ENCODE measurements at regions not wholly inside any gene's neighbourhood (a gene's known extent, or its start where the extent isn't known, plus 50 kb on each side); places are given as distances from the start of the nearest gene placed in this dataset.

DNA sequence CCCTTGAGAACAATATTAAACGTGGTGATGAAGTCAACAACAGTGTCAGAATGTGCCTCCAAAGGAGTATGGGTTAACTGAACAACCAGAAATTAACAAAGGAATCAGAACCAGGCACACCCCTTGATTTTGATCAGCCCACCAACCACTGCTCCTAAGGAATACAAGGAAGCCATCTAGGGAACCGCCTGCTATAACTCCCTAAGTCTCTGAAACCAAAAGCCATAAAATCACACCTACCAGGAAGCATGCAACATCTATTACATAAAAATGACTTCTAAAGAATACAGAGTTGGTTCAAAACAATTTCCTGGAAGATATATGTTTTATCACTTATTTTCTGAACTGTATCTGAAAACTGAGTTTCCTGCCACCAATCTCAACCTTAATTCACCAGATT is 360.0 kb downstream of the EPHA4 start:
- TF ChIP-seq CTCF (IDR thresholded peaks at IDR 0.05), result no peak

- TF ChIP-seq CTCF (IDR thresholded peaks at IDR 0.05), result no peak
These were observed 356.6 kb downstream of the EPHA4 start for GRCh38 chr2:221215487-221215886.

GRCh38 chr2:221216636-221217035 is 355.5 kb downstream of the EPHA4 start:
- TF ChIP-seq CTCF (IDR thresholded peaks at IDR 0.05), result no peak

DNA sequence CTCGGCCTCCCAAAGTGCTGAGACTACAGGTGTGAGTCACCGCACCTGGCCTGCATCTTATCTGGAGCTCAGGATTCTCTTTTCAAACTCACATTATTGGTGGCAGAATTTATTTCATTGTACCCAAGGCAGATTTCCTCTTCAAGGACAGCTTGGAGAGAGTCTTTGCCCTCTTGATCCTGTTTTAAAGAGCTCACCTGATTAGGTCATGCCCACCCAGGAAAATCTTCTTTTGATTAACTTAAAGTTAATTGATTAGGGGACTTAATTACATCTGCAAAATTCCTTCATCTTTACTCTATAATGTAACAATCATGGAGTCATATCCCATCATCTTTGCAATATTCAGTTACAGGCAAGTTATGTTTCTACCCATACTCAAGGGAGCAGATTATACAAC is 346.4 kb downstream of the EPHA4 start:
- TF ChIP-seq CTCF (IDR thresholded peaks at IDR 0.05), result no peak

- no peak for TF ChIP-seq CTCF (IDR thresholded peaks at IDR 0.05)
These were observed 343.8 kb downstream of the EPHA4 start for GRCh38 chr2:221228214-221228769.

- TF ChIP-seq CTCF (IDR thresholded peaks at IDR 0.05), result no peak
These were observed 343.0 kb downstream of the EPHA4 start for GRCh38 chr2:221229099-221229498.

DNA sequence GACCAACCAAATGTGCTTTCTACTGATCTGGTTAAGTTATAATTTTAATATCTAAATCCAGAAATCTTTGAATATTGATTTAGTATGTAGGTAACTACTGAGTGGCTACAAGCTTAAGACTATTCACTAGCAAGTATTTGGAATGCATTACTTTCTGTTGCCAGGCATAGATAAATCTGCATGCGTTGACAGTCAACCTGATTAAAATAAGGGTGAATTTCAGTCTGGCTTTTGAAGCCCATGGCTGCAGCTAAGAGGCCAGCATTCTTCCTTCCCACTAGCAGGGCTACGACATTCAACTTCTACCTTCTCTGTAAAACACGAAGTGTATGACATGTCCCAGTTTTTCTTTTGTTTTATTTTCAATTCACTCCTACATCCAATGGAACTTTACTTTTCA is 340.6 kb downstream of the EPHA4 start:
- no peak for TF ChIP-seq CTCF (IDR thresholded peaks at IDR 0.05)

GRCh38 chr2:221235941-221236340 is 336.2 kb downstream of the EPHA4 start:
- no peak for TF ChIP-seq CTCF (IDR thresholded peaks at IDR 0.05)

Data from LNCAP (cell line).